Mucosa of rectum (tissue), 2 donors: ENCODE measurements at regions not wholly inside any gene's neighbourhood (a gene's known extent, or its start where the extent isn't known, plus 50 kb on each side); places are given as distances from the start of the nearest gene placed in this dataset.

Source experiments
- H3K27ac ChIP-seq, 2 donors: one replicate each; pipeline ENCODE4 v1.7.0; 2013; ENCODE audit warnings: inconsistent platforms in 2 of 2, low read depth in 2 of 2, low read length in 2 of 2
- H3K27me3 ChIP-seq, 2 donors: one replicate each; pipeline ENCODE4 v1.7.0; 2013; ENCODE audit warnings: low read length in 2 of 2; ENCODE audit not compliant: control insufficient read depth in 2 of 2, insufficient read depth in 2 of 2
- H3K36me3 ChIP-seq, 2 donors: one replicate each; pipeline ENCODE4 v1.7.0; 2013; ENCODE audit warnings: low read length in 2 of 2; ENCODE audit not compliant: control insufficient read depth in 2 of 2, insufficient read depth in 2 of 2
- H3K4me1 ChIP-seq, 2 donors: one replicate each; pipeline ENCODE4 v1.7.0; 2013; ENCODE audit warnings: low read length in 2 of 2, mild to moderate bottlenecking in 1 of 2; ENCODE audit not compliant: control insufficient read depth in 2 of 2, insufficient read depth in 2 of 2
- H3K4me3 ChIP-seq, 2 donors: one replicate each; pipeline ENCODE4 v1.7.0; 2013; ENCODE audit warnings: low read length in 2 of 2
- H3K9ac ChIP-seq, 2 donors: one replicate each; pipeline ENCODE4 v1.7.0; 2013; ENCODE audit warnings: low read length in 2 of 2, low read depth in 1 of 2, mild to moderate bottlenecking in 1 of 2
- H3K9me3 ChIP-seq, 2 donors: one replicate each; pipeline ENCODE4 v1.7.0; 2013; ENCODE audit warnings: low read length in 2 of 2; ENCODE audit not compliant: control insufficient read depth in 2 of 2
- donor health status: healthy.
- donor health status: Normal muscosa, but diverticular disease.

GRCh38 chr16:35182043-35182677, 1722.7 kb downstream of the TP53TG3F start:
- H3K9me3 ChIP-seq, result peaks cover 0 to 6% of the 10 kb centered on the region in 2 donors
- H3K36me3 ChIP-seq, result no peaks in the 10 kb centered on the region
- H3K27ac ChIP-seq, result no peak overlapping the region
- no peak overlapping the region for H3K9ac ChIP-seq
- H3K4me3 ChIP-seq, result no peak overlapping the region
- H3K4me1 ChIP-seq, result no peaks in the 10 kb centered on the region
- no peaks in the 10 kb centered on the region for H3K27me3 ChIP-seq

DNA sequence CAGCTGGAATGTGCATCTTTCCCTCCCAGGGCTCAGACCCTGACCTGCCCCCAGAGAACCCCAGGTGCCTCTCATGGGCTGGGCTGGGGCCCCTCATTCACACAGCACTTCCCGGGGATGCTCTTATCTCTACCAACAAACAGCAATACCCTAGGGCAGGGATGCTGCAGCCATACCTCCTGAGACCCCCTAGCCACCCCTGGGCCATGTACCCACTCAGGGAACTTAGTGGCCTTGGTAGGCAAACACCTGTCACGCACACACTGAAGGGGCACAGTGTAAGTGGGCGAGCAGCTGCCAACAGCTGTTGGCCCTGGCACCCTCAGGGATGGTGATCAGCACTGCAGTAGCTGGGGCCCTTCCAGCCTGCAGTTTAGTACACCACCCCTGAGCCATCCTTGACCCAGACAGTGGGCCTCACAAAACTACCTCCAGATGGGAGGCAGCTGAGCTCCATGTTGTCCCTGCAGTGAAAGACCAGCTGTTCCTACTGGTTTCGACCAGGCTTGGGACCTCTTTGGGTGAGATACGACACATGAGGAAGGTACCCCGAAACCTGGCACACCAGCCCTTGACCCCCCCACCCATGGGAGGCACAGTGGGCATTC, 1723.6 kb downstream of the TP53TG3F start:
- no peak overlapping the region for H3K9ac ChIP-seq
- H3K4me1 ChIP-seq, result no peaks in the 10 kb centered on the region
- no peak overlapping the region for H3K4me3 ChIP-seq
- H3K9me3 ChIP-seq, result peaks cover 0 to 6% of the 10 kb centered on the region in 2 donors
- H3K27me3 ChIP-seq, result no peaks in the 10 kb centered on the region
- H3K36me3 ChIP-seq, result no peaks in the 10 kb centered on the region
- H3K27ac ChIP-seq, result no peak overlapping the region

GRCh38 chr16:35184356-35184870, 1725.0 kb downstream of the TP53TG3F start:
- Histone ChIP-seq H3K27ac (no peak overlapping the region), H3K27me3 (no peaks in the 10 kb centered on the region), H3K4me3 (no peak overlapping the region), H3K4me1 (no peaks in the 10 kb centered on the region), H3K9ac (no peak overlapping the region), H3K36me3 (no peaks in the 10 kb centered on the region), H3K9me3 (peaks cover 0 to 6% of the 10 kb centered on the region in 2 donors)

DNA sequence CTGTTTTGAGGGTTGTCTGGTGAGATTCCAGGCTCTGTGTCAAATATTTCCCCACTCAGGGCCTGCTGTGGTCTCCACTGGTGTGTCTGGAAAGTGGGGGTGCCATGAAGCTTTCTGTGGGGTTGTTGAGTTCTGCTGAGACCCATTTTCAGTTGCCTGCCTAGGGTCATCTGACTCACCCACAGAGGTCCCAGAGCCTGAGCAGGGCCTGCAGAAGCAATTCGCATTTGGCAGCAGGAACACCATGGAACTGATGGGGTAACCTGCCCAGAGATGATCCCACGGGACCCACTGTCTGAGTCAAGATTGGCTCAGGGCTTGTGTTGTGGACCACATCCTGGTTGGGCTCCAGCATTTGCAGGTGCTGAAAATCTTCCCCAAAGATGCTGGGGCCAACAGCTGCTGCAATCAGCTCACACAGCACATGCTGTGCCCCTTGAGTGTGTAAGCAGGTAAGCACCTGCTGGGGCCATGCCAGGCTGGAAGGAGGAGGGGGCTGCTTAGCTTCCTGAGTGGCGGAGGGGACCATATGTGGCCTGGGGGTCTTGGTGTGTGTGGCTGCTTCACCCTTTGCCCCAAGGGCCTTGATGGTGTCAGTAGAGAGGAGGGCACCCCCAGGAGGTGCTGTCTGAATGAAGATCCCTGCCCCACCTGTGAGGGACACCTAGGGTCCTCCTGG, 1726.1 kb downstream of the TP53TG3F start:
- no peak overlapping the region for H3K4me3 ChIP-seq
- no peak overlapping the region for H3K9ac ChIP-seq
- H3K27me3 ChIP-seq, result no peaks in the 10 kb centered on the region
- no peak overlapping the region for H3K27ac ChIP-seq
- peaks cover 0 to 6% of the 10 kb centered on the region in 2 donors for H3K9me3 ChIP-seq
- H3K36me3 ChIP-seq, result no peaks in the 10 kb centered on the region
- no peaks in the 10 kb centered on the region for H3K4me1 ChIP-seq

DNA sequence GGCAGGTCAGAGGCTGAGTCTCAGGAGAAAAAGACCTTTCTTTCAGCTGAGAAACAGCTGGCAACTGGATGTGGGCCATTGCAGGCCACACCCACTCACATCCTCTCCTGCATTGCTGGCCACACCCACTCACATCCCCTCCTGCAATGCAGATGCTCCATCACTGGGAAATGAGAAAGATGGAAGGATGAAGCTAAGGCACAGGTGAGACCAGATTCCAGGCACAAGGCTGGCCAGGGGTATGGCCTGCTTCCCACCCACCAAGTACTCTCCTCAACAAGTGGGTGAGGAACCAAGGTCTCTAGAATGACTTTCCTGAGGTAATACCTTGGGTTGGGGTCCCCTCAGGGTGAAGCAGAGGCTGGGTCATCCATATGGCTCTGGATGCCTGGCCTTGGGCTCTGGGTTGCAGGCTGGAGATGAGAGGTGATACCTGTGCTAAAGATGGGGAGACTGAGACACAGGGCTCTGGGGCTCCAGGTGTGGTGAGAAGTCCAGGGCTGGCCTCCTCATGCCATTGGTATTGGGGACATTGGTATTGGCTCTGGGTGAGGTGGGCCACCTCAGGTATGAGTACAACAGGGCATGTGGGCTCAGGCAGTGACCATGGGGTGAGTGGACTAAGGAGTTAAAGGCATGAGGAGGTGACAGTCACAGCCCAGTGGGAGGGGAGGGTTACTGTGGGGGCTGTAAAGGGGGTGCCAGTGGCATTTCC, 1726.8 kb downstream of the TP53TG3F start:
- H3K4me1 ChIP-seq, result no peaks in the 10 kb centered on the region
- H3K27me3 ChIP-seq, result no peaks in the 10 kb centered on the region
- peaks cover 0 to 6% of the 10 kb centered on the region in 2 donors for H3K9me3 ChIP-seq
- H3K36me3 ChIP-seq, result no peaks in the 10 kb centered on the region
- H3K27ac ChIP-seq, result no peak overlapping the region
- no peak overlapping the region for H3K9ac ChIP-seq
- no peak overlapping the region for H3K4me3 ChIP-seq

DNA sequence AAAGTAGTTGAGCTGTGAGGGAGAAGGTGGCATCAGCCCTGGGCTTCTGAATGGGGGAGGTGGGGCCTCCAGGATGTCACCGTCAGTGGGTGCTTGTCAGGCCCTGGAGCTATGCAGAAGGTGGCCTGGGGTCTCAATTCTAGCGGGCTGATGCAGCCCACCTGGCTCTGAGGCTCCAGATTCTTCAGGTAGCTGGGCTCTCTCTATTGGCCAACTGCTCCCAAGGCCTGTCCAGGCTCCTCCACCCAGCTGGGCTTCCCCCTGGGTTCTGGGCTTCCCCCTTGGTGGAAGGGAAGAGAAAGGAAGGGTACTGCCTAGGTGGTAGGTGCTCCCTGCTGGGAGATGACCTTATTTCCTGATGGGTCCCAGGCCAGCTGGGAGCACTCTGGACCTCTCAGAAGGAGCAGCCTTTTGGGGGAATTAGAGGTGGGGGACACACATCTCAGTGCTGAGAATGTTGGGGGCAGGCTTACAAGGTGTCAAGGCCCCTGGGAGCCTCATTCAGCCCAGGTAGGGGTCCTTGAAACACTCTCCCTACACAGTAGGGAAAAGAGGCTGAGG, 1728.3 kb downstream of the TP53TG3F start:
- H3K4me3 ChIP-seq, result no peak overlapping the region
- H3K4me1 ChIP-seq, result no peaks in the 10 kb centered on the region
- H3K27ac ChIP-seq, result no peak overlapping the region
- peaks cover 0 to 6% of the 10 kb centered on the region in 2 donors for H3K9me3 ChIP-seq
- H3K27me3 ChIP-seq, result no peaks in the 10 kb centered on the region
- no peaks in the 10 kb centered on the region for H3K36me3 ChIP-seq
- H3K9ac ChIP-seq, result no peak overlapping the region

DNA sequence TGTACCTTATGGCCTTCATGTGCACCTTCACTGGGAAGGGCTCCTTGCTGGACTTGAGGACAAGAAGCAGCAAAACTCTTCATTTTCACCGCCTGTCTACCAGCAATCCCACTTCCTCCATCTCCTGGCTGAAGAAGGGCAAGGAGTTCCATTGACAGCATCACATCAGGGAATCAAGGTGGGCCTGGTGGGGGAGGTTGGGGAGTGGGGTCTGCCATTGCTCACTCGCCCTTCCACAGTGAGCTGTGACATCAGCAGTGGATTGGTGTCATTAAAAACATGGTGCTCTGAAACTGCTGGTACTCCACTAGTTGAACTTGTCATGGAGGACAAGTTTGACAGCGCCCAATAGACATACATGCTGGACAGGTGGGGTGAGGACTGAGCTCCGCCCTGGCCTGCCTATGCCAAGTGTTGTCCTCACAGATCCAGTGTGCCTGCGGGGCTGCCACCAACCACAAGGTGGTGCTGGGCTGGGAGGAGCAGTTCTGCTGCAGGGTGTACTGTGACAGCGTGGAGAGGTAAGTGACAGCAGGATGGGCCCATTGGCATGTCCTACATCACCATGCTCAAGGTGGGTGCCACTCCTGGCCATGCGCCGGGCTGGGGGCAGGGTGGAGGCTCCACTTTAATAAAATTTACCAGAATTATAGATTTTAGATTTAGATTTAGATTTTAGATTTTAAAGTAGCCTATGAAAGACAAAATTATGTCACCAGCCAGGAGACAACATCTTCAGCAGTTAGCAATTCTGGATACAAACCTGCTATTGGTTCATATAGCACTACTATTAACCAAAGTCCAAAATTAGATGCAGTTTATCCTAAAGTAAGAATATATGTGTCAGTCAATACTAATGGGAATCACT, 1729.1 kb downstream of the TP53TG3F start:
- Histone ChIP-seq H3K27me3 (no peaks in the 10 kb centered on the region), H3K36me3 (no peaks in the 10 kb centered on the region), H3K9ac (no peak overlapping the region), H3K4me3 (no peak overlapping the region), H3K9me3 (peaks cover 0 to 6% of the 10 kb centered on the region in 2 donors), H3K27ac (no peak overlapping the region), H3K4me1 (no peaks in the 10 kb centered on the region)

DNA sequence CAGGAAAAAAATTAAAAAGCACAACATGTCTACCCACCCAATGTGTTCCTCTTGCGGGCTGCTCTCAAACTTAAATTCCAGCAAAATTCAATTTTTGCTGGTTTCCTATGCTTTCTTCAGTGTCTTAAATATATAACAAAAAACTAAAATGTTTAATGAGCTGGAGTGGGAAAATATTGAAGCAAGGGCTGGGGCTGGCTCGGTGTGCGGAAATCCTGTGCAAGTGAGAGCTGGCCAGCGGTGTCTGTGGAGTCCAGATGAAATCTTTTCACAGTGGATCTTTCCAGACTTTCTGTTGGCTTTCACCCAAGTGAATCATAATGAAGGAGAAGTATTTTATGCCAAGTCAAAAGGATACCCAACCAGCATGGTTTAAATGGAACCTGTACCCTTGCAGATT, 1733.6 kb downstream of the TP53TG3F start:
- H3K9me3 ChIP-seq, result peaks cover 0 to 2% of the 10 kb centered on the region in 2 donors
- no peak overlapping the region for H3K4me3 ChIP-seq
- no peaks in the 10 kb centered on the region for H3K4me1 ChIP-seq
- no peak overlapping the region for H3K9ac ChIP-seq
- no peaks in the 10 kb centered on the region for H3K36me3 ChIP-seq
- no peaks in the 10 kb centered on the region for H3K27me3 ChIP-seq
- no peak overlapping the region for H3K27ac ChIP-seq

DNA sequence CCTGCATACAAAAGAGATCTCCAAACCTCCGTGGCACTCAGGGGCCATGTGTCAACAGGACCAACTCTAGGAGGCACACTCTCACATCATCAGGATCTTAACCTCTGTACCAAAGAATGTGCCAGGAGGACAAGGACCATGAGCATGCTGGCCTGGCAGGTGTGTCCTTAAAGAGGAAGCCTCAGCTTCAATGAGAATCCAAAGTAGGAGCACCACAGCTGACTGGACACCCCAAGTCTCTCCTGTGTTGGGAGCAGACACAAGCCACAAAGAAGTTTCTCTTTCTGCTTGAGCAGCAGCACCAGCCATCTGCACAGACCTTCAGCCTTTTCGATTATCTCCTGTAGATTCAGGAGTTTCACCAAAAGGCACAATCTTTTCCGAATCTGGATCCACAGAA, 1734.5 kb downstream of the TP53TG3F start:
- no peak overlapping the region for H3K27ac ChIP-seq
- H3K9ac ChIP-seq, result no peak overlapping the region
- H3K9me3 ChIP-seq, result peaks cover 0 to 2% of the 10 kb centered on the region in 2 donors
- H3K4me3 ChIP-seq, result no peak overlapping the region
- H3K36me3 ChIP-seq, result no peaks in the 10 kb centered on the region
- no peaks in the 10 kb centered on the region for H3K27me3 ChIP-seq
- H3K4me1 ChIP-seq, result no peaks in the 10 kb centered on the region
